Lower leg skin (tissue), 4 donors: ENCODE measurements at regions not wholly inside any gene's neighbourhood (a gene's known extent, or its start where the extent isn't known, plus 50 kb on each side); places are given as distances from the start of the nearest gene placed in this dataset.

Experiments
- DNase-seq, 2 donors: peaks; one replicate each; pipeline ENCODE4 v3.0.0-alpha.2; 2019; ENCODE audit warnings: low spot score in 2 of 2
- H3K4me3 ChIP-seq: fragments of 200-600 bp; sonication (generic); 2 replicates; pipeline ENCODE4 v1.5.1; 2017; ENCODE audit warnings: mild to moderate bottlenecking, low read depth; ENCODE audit not compliant: poor library complexity, severe bottlenecking
- POLR2A ChIP-seq, 2 donors: fragments of 450-650 bp; IDR thresholded peaks; one replicate each; pipeline ENCODE4 v1.6.1; 2016 to 2017; ENCODE audit warnings: antibody characterized with exemption in 2 of 2, mild to moderate bottlenecking in 1 of 2, moderate library complexity in 1 of 2
- WGBS, 2 donors: methylation state at CpG; one replicate each; pipeline ENCODE4 v1.1.5; 2018; 5-methylcytosine and 5-hydroxymethylcytosine counted together
- intact Hi-C: fragments of 100-400 bp; cut with DNase I; formaldehyde crosslinking; loops from one replicate; pipeline ENCODE4 v1.15.0; 2023; ENCODE audit warnings: low total_unique reads
- TF ChIP-seq, protein P1 (sequence below), 3 donors: fragments of 450-650 bp; IDR thresholded peaks; one replicate each; pipeline ENCODE4 v1.5.1; 2016; ENCODE audit warnings: antibody characterized with exemption in 3 of 3, mild to moderate bottlenecking in 3 of 3, moderate library complexity in 2 of 3

DNA sequence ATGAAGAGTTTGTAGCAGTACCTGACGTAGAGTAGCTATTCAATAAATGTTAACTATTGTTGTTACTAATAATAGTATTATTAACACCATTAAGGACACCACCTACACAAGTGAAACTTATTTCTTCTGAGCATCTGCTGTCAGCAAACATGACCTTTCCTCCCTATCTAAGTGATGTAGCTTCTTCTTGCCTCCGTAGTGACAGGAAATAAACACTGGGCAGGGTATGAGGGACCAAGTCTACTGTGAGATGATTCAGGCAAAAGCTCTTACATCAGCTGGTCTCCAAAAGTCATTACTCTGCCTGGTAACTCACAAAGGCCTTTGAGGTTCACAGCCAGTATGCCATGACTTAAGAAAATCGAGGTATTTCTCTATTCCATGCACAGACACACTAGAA is 750.5 kb downstream of the CPS1 start:
- WGBS, 2 donors: 59 to 66% methylated on average over 3 of the region's 3 CpGs
- intact Hi-C loops: no loop called here
- TF ChIP-seq, protein P1, sequence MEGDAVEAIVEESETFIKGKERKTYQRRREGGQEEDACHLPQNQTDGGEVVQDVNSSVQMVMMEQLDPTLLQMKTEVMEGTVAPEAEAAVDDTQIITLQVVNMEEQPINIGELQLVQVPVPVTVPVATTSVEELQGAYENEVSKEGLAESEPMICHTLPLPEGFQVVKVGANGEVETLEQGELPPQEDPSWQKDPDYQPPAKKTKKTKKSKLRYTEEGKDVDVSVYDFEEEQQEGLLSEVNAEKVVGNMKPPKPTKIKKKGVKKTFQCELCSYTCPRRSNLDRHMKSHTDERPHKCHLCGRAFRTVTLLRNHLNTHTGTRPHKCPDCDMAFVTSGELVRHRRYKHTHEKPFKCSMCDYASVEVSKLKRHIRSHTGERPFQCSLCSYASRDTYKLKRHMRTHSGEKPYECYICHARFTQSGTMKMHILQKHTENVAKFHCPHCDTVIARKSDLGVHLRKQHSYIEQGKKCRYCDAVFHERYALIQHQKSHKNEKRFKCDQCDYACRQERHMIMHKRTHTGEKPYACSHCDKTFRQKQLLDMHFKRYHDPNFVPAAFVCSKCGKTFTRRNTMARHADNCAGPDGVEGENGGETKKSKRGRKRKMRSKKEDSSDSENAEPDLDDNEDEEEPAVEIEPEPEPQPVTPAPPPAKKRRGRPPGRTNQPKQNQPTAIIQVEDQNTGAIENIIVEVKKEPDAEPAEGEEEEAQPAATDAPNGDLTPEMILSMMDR (IDR thresholded peaks at IDR 0.05): no peak
- no peak for TF ChIP-seq POLR2A (IDR thresholded peaks at IDR 0.05)
- no peak for DNase-seq
- H3K4me3 ChIP-seq: no peak overlapping the region
